Skeletal muscle satellite cell (primary cell): ENCODE measurements at regions not wholly inside any gene's neighbourhood (a gene's known extent, or its start where the extent isn't known, plus 50 kb on each side); places are given as distances from the start of the nearest gene placed in this dataset.
A peak's percentile ranks its signal among the peaks of the same experiment; 100 is the strongest.

Experiments
- H3K27me3 ChIP-seq: 2 replicates; pipeline ENCODE4 v1.7.0; 2013; ENCODE audit warnings: low read length; ENCODE audit not compliant: control insufficient read depth, insufficient read depth
- H3K36me3 ChIP-seq: 2 replicates; pipeline ENCODE4 v1.7.0; 2013; ENCODE audit warnings: mild to moderate bottlenecking, control low read depth, low read length; ENCODE audit not compliant: insufficient read depth
- H3K4me1 ChIP-seq: 2 replicates; pipeline ENCODE4 v1.7.0; 2013; ENCODE audit warnings: low read length; ENCODE audit not compliant: control insufficient read depth, insufficient read depth
- H3K4me2 ChIP-seq: 2 replicates; pipeline ENCODE4 v1.7.0; 2013; ENCODE audit warnings: mild to moderate bottlenecking, low read length
- H3K4me3 ChIP-seq: 2 replicates; pipeline ENCODE4 v1.7.0; 2013; ENCODE audit warnings: low read length
- H3K9ac ChIP-seq: 2 replicates; pipeline ENCODE4 v1.7.0; 2013; ENCODE audit warnings: mild to moderate bottlenecking, low read depth, low read length, moderate library complexity
- H3K9me3 ChIP-seq: replicated peaks from 2 replicates; pipeline ENCODE4 v1.7.0; 2013; ENCODE audit warnings: mild to moderate bottlenecking, control low read depth, low read length

GRCh38 chr18:57930476-57930875, 113.5 kb upstream of the NEDD4L start:
- no peak overlapping the region for H3K4me2 ChIP-seq
- no peak overlapping the region for H3K4me3 ChIP-seq
- H3K9me3 ChIP-seq: no peaks in the 10 kb centered on the region
- H3K36me3 ChIP-seq: no peaks in the 10 kb centered on the region
- H3K4me1 ChIP-seq: peaks cover 10% of the 10 kb centered on the region
- H3K9ac ChIP-seq: no peak overlapping the region
- no peaks in the 10 kb centered on the region for H3K27me3 ChIP-seq

DNA sequence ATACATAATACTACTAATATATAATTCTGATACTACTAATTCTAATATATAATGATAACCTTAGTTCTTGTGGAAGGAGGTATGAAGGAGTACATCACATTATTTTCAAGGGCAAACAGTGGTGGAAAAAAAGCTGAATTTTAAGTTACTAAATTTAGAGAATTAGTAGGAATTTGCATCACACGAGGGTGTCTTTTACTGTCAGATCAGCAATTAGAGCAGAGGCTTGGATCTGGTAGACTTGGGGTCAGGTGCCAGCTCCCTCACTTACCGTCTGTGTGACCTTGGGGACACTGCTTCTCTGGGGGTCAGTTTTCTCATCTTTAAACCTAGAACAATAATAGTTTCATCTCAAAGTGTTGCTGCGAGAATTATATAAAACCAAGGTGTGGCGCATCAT, 114.1 kb upstream of the NEDD4L start:
- Histone ChIP-seq H3K27me3 (no peaks in the 10 kb centered on the region), H3K4me3 (no peak overlapping the region), H3K4me2 (no peak overlapping the region), H3K9me3 (no peaks in the 10 kb centered on the region), H3K9ac (no peak overlapping the region), H3K36me3 (no peaks in the 10 kb centered on the region), H3K4me1 (peaks cover 14% of the 10 kb centered on the region)

- no peak overlapping the region for H3K4me3 ChIP-seq
- peaks cover 14% of the 10 kb centered on the region for H3K4me1 ChIP-seq
- H3K9me3 ChIP-seq: no peaks in the 10 kb centered on the region
- no peaks in the 10 kb centered on the region for H3K27me3 ChIP-seq
- H3K4me2 ChIP-seq: no peak overlapping the region
- H3K36me3 ChIP-seq: no peaks in the 10 kb centered on the region
- no peak overlapping the region for H3K9ac ChIP-seq
Measured at GRCh38 chr18:57928466-57928865, 115.6 kb upstream of the NEDD4L start.

DNA sequence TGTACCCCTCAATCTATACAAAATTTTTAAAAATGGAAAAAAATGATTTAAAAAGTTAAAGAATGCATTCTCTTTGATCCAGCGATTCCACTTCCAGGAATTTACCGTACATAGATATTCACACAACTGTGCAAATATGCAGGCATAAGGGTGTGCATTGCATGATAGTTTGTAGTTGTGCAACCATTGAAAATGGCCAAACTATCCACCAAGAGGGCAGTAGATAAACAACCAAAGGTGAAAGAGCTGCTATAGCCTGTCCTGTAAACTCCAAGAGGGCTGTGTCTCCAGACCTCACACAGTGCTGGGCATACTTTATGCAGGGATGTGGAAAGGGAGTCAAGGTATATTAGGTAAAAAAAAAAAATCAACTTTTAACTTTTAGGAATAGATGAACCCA, 116.5 kb upstream of the NEDD4L start:
- Histone ChIP-seq H3K4me1 (peaks cover 14% of the 10 kb centered on the region), H3K36me3 (no peaks in the 10 kb centered on the region), H3K9ac (no peak overlapping the region), H3K27me3 (no peaks in the 10 kb centered on the region), H3K4me2 (no peak overlapping the region), H3K9me3 (no peaks in the 10 kb centered on the region), H3K4me3 (no peak overlapping the region)

- no peak overlapping the region for H3K9ac ChIP-seq
- no peaks in the 10 kb centered on the region for H3K36me3 ChIP-seq
- H3K4me1 ChIP-seq: peaks cover 14% of the 10 kb centered on the region
- no peaks in the 10 kb centered on the region for H3K27me3 ChIP-seq
- H3K4me3 ChIP-seq: no peak overlapping the region
- no peaks in the 10 kb centered on the region for H3K9me3 ChIP-seq
- peak overlapping the region; percentile 47 for H3K4me2 ChIP-seq
Measured at GRCh38 chr18:57925706-57926105, 118.3 kb upstream of the NEDD4L start.

- Histone ChIP-seq H3K4me3 (no peak overlapping the region), H3K4me2 (no peak overlapping the region), H3K36me3 (no peaks in the 10 kb centered on the region), H3K9me3 (no peaks in the 10 kb centered on the region), H3K4me1 (peaks cover 14% of the 10 kb centered on the region), H3K27me3 (no peaks in the 10 kb centered on the region), H3K9ac (no peak overlapping the region)
Measured at GRCh38 chr18:57923611-57924010, 120.4 kb upstream of the NEDD4L start.

DNA sequence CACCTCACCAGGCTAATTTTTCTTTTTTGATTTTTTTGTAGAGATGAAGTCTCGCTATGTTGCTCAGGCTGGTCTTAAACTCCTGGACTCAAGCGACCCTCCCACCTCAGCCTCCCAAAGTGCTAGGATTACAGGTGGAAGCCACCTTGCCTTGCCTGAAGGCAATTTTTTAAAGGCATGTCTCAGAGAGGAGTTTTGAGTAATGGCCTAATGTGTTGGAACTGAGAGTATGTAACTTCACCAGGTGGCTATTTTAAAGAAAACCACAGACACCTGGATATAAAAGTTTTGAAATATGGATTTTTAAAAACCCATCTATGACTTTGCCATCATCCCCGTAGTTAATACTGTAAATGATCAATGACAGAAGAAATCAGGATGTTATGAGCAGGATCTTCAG, 119.8 kb upstream of the ATP8B1 start:
- Histone ChIP-seq H3K9ac (no peak overlapping the region), H3K4me2 (no peak overlapping the region), H3K4me1 (peaks cover 14% of the 10 kb centered on the region), H3K27me3 (no peaks in the 10 kb centered on the region), H3K4me3 (no peak overlapping the region), H3K9me3 (no peaks in the 10 kb centered on the region), H3K36me3 (no peaks in the 10 kb centered on the region)

DNA sequence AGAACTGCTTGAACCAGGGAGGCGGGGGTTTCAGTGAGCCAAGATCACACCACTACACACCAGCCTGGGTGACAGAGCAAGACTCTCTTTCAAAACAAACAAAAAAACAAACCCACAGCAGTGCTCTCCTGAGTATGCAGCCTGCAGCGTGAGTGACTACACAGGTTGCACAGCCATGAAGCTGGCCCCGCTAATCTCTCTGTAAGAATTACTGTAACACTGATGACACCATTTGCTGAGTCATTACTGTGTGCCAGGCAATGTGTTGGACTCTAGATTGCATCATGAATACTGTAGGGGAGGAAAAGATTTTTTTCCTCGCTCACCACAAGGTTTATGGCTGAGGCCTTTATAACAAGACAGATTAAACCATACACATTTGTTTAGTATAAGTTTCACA, 118.6 kb upstream of the ATP8B1 start:
- no peaks in the 10 kb centered on the region for H3K9me3 ChIP-seq
- no peak overlapping the region for H3K9ac ChIP-seq
- no peak overlapping the region for H3K4me2 ChIP-seq
- no peak overlapping the region for H3K4me3 ChIP-seq
- peaks cover 22% of the 10 kb centered on the region for H3K4me1 ChIP-seq
- H3K27me3 ChIP-seq: no peaks in the 10 kb centered on the region
- H3K36me3 ChIP-seq: no peaks in the 10 kb centered on the region

DNA sequence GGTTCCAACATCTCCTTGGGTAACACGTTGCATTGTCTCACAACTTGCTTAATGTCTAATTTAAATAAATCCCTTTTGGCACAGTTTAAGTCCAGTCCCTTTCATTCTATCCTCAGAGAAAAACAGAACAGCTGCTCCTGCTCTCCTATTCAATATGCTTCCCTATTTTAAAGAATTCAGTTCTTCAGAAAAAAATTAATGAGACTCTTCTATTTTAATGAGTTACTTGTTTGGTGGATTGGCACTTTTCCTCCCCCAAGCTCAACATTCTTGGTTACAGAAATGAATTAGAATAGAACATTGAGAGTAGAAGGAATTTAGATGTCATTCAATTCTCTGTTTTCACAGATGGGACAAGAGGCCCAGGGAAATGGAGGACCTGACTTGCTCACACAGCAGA, 116.9 kb upstream of the ATP8B1 start:
- H3K36me3 ChIP-seq: no peaks in the 10 kb centered on the region
- H3K27me3 ChIP-seq: no peaks in the 10 kb centered on the region
- H3K4me2 ChIP-seq: no peak overlapping the region
- no peak overlapping the region for H3K4me3 ChIP-seq
- no peak overlapping the region for H3K9ac ChIP-seq
- peaks cover 23% of the 10 kb centered on the region for H3K4me1 ChIP-seq
- H3K9me3 ChIP-seq: no peaks in the 10 kb centered on the region

DNA sequence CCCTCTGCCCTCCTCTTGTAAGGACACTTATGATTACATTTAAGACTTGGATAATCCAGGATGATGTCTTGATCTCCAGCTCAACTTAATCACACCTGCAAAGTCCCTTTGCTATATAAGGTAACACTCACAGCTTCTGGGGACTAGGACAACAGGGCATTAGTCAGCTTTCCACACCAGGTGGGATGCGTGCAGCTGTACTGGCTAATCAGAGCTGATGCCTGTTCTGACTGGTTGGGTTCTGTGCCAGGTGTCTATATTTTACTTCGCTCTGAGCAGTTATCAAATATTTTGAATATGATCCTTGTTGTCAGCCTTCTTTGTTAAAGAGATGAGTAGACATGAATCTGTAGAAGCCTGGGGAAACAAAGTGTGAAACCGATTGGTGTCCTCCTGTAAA, 115.5 kb upstream of the ATP8B1 start:
- H3K4me3 ChIP-seq: no peak overlapping the region
- H3K9me3 ChIP-seq: no peaks in the 10 kb centered on the region
- H3K27me3 ChIP-seq: no peaks in the 10 kb centered on the region
- no peak overlapping the region for H3K9ac ChIP-seq
- no peaks in the 10 kb centered on the region for H3K36me3 ChIP-seq
- no peak overlapping the region for H3K4me2 ChIP-seq
- peaks cover 23% of the 10 kb centered on the region for H3K4me1 ChIP-seq

GRCh38 chr18:57916684-57917083, 113.6 kb upstream of the ATP8B1 start:
- H3K9me3 ChIP-seq: no peaks in the 10 kb centered on the region
- no peaks in the 10 kb centered on the region for H3K27me3 ChIP-seq
- H3K9ac ChIP-seq: no peak overlapping the region
- H3K4me1 ChIP-seq: peaks cover 23% of the 10 kb centered on the region
- no peak overlapping the region for H3K4me2 ChIP-seq
- H3K36me3 ChIP-seq: no peaks in the 10 kb centered on the region
- H3K4me3 ChIP-seq: no peak overlapping the region

DNA sequence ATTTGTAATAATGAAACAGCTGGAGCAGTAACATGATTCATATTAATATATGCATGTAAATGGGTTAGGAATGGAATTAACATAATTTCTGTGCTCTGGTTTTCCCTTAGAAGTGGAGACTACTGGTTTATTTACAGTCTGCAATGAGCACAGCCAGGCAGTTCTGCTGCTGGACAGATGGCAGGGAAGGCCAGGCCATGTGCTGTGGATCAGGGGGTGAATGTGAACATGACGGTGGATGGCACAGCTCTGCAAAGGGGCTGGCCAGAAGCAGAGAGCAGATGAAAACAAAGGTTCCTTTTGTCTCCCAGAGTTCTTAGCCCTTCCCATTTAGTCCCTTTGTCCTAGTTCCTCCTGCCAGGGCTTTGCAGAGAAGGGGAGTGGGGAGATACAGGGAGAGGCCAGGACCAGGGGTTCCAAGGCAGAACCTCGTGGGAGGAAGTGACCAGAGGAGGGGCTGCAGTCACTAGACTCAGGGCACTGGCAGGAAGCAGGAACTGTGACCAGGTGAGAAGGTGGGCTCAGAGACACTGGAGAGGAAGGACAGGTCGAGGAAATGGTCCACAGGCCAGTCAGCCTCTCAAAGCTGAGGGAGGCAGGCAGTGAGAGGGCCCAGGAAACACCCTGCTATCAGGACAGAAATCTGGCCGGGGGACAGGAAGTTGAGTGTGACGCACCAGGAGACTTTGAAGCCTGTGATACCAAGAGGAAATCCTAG, 112.9 kb upstream of the ATP8B1 start:
- Histone ChIP-seq H3K9me3 (no peaks in the 10 kb centered on the region), H3K4me1 (peaks cover 23% of the 10 kb centered on the region), H3K27me3 (no peaks in the 10 kb centered on the region), H3K36me3 (no peaks in the 10 kb centered on the region), H3K4me3 (no peak overlapping the region), H3K4me2 (no peak overlapping the region), H3K9ac (no peak overlapping the region)
